GM13976 (cell line): ENCODE measurements at regions not wholly inside any gene's neighbourhood (a gene's known extent, or its start where the extent isn't known, plus 50 kb on each side); places are given as distances from the start of the nearest gene placed in this dataset.

Experiments used
- DNase-seq: peaks from one replicate; pipeline ENCODE4 v3.0.0; 2012; ENCODE audit warnings: low spot score
- in situ Hi-C: fragments of 300-500 bp; cut with MboI; formaldehyde crosslinking; loops from one replicate; pipeline ENCODE4 v1.12.0; 2022; ENCODE audit warnings: low sequenced_read_pairs, mixed read lengths, inconsistent platforms; ENCODE audit not compliant: unreplicated experiment
- TF ChIP-seq, protein P1 (sequence below): IDR thresholded peaks from 2 replicates; pipeline ENCODE4 v1.5.1; 2012; ENCODE audit warnings: borderline replicate concordance, mild to moderate bottlenecking; ENCODE audit not compliant: insufficient read depth; ENCODE audit errors: extremely low read depth, missing control alignments, control extremely low read depth

DNA sequence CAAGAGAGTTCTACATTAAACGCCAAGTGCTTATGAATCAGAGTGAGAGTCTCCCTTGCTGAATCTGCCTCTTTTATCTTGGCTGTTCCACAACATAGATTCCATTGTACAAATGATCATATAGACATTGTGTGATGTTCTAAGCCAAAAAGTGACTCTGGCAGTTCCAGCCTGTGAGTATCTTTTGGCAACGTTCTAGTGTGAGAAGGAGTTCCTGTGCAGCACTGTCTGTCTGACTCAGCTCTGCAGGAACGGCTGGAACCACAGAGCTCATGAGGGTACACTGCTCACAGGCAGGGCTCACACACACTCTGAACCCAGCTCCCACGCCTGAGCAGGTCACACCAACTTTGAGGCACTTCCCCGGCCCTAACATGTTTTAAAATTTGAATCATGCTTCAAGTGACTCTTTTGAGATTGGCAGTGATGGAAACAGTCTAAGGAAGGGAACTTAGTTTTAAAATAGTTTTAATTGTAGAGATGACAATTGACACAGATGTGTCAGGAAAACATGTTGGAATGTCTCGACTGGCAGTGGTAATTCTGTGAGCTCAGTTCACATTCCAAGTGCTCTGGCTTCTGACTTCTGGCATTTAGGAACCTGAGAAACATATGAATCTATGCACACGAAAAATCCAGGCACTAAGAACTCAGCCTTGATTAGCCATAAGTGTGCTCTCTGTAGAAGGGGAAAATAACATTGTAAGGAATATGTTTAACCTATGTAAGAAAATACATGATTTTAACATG lies 272.0 kb downstream of the UQCRFS1 start:
- in situ Hi-C loops: no loop called here
- TF ChIP-seq, protein P1, sequence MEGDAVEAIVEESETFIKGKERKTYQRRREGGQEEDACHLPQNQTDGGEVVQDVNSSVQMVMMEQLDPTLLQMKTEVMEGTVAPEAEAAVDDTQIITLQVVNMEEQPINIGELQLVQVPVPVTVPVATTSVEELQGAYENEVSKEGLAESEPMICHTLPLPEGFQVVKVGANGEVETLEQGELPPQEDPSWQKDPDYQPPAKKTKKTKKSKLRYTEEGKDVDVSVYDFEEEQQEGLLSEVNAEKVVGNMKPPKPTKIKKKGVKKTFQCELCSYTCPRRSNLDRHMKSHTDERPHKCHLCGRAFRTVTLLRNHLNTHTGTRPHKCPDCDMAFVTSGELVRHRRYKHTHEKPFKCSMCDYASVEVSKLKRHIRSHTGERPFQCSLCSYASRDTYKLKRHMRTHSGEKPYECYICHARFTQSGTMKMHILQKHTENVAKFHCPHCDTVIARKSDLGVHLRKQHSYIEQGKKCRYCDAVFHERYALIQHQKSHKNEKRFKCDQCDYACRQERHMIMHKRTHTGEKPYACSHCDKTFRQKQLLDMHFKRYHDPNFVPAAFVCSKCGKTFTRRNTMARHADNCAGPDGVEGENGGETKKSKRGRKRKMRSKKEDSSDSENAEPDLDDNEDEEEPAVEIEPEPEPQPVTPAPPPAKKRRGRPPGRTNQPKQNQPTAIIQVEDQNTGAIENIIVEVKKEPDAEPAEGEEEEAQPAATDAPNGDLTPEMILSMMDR: no peak
- no peak for DNase-seq

DNA sequence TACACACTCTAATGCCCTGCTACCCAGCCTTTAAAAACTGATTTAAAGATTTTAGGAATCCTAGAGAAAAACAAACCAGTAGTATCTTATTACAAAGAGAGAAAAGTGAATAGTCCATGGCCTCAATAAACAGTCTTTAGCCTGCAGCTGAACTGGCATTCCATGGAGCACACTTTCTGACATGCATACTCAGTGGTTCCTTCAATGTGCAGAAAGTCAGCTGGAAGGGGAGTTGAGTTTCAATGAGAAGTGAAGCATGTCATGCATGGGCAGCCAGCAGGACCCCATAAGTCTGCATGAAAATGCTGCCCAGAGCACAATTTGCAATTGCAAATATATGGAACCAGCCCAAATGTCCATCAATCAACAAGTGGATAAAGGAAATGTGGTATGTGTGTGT lies 273.7 kb downstream of the UQCRFS1 start:
- TF ChIP-seq, protein P1: no peak
- DNase-seq: no peak
- in situ Hi-C loops: no loop called here

DNA sequence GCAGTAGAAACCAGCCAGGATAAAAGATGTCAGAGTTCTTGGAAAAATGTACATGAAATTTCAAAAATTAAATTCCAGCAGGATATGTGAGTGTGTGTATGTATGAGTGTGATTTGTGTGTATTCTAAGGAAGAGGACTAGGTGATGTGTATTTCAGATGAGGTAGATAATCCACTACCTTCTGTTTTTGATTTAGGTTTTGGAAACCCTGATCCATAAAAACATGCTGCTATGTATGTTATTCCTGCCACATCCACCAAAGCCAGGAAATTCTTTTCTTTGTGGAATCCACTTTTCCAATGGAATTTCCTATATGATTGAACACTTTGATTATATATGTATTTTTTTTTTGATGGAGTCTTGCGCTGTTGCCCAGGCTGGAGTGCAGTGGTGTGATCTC lies 276.9 kb downstream of the UQCRFS1 start:
- no peak for DNase-seq
- TF ChIP-seq, protein P1: no peak
- in situ Hi-C loops: no loop called here

DNA sequence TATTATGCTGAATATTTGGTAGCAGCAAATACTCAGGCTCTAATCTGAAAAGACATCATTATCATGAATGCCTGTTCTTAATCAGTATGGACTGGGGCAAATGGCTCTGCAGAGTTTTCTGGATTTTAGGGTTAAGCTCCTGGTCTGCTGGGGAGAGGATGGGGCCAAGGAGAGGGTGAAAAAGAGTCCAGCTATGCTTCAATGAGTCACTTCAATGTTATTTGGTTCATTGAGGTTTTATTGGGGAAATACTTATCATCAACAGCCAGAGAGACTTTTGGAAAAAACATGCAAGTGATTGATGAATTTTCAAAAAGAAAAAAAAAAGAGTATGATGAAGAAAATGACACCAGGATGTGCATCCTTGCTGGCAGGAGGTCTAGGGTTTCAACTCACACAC lies 278.3 kb downstream of the UQCRFS1 start:
- TF ChIP-seq, protein P1: no peak
- DNase-seq: no peak
- in situ Hi-C loops: no loop called here

DNA sequence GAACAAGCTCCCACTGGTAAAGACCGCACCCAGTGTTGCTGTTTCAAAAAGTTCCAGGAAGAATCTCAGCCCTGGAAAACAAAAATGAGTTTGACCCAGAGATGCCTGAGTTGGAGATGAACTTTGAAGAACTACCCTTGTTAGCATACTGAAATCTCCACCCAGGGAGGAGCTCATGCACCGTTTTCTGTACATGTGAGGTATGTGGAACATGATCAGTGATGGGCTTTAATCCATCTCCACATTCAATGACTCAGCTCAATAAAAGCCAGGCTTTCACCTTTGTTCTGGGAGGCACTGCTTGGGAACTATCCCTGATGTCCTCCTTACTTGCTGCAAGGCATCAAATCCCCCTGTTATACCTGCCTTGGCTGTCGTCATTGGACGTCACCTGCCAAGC lies 279.9 kb downstream of the UQCRFS1 start:
- in situ Hi-C loops: no loop called here
- TF ChIP-seq, protein P1: no peak
- DNase-seq: no peak

DNA sequence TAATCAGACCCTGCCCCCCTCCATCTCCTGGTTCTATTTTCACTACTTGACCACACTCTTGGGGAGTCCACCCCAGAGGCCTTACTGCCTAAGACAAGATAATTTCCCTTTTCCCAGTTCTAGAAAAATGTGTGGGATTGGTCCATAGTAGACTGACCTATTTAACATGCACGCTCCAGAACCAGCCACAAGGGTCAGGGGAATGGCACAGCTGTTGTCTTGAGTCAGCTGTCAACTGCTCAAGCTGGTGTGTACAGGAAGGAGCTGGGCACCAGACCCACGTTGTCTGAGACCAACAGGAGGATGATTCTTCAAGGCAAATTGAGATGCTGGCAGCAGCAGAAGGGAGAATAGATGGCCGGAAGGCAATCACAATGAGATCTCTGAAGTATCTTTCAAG lies 280.5 kb downstream of the UQCRFS1 start:
- TF ChIP-seq, protein P1: no peak
- DNase-seq: no peak
- in situ Hi-C loops: no loop called here
